ENCODE measurements at regions not wholly inside any gene's neighbourhood (a gene's known extent, or its start where the extent isn't known, plus 50 kb on each side); places are given as distances from the start of the nearest gene placed in this dataset.

- DNase-seq: no peak
Observed at GRCh38 chr17:77381185-77381700, 240.5 kb downstream of the SEC14L1 start.

GRCh38 chr17:77381731-77382130, 241.0 kb downstream of the SEC14L1 start:
- no peak for DNase-seq

- DNase-seq: no peak
Observed at GRCh38 chr17:77382356-77382911, 241.7 kb downstream of the SEC14L1 start.

GRCh38 chr17:77382966-77383612, 242.3 kb downstream of the SEC14L1 start:
- DNase-seq: peak; percentile 9

- no peak for DNase-seq
Observed at GRCh38 chr17:77383613-77384608, 243.1 kb downstream of the SEC14L1 start.

GRCh38 chr17:77385750-77386501, 245.2 kb downstream of the SEC14L1 start:
- no peak for DNase-seq

- no peak for DNase-seq
Observed at GRCh38 chr17:77386502-77387192, 245.9 kb downstream of the SEC14L1 start.

- DNase-seq: no peak
Observed at GRCh38 chr17:77387891-77388290, 247.1 kb downstream of the SEC14L1 start.

- DNase-seq: no peak
Observed at GRCh38 chr17:77388384-77389306, 247.9 kb downstream of the SEC14L1 start.

GRCh38 chr17:77390870-77391269, 250.1 kb downstream of the SEC14L1 start:
- DNase-seq: no peak

- no peak for DNase-seq
Observed at GRCh38 chr17:77391668-77392375, 251.1 kb downstream of the SEC14L1 start.

GRCh38 chr17:77392376-77393273, 251.9 kb downstream of the SEC14L1 start:
- DNase-seq: peak; percentile 14

GRCh38 chr17:77393274-77393600, 252.5 kb downstream of the SEC14L1 start:
- DNase-seq: no peak

GRCh38 chr17:77393867-77394539, 253.2 kb downstream of the SEC14L1 start:
- no peak for DNase-seq

- peak; percentile 89 for DNase-seq
Observed at GRCh38 chr17:77394540-77395295, 253.9 kb downstream of the SEC14L1 start.

- no peak for DNase-seq
Observed at GRCh38 chr17:77395501-77396048, 254.8 kb downstream of the SEC14L1 start.

- DNase-seq: no peak
Observed at GRCh38 chr17:77396610-77397009, 255.8 kb downstream of the SEC14L1 start.

- DNase-seq: no peak
Observed at GRCh38 chr17:77398274-77398673, 257.5 kb downstream of the SEC14L1 start.

All from NCI-H526 treated with DMSO at 0.1 percent for 48 hours (cell line).